ENCODE measurements at regions not wholly inside any gene's neighbourhood (a gene's known extent, or its start where the extent isn't known, plus 50 kb on each side); places are given as distances from the start of the nearest gene placed in this dataset.

GRCh38 chr4:121535351-121535750 lies 154.5 kb upstream of the QRFPR start:
- Histone ChIP-seq H3K9me3 (ENCODE audit: control insufficient read depth in 5 of 5, low read length in 5 of 5) (no peaks in the 10 kb centered on the region), H3K4me1 (ENCODE audit: control insufficient read depth in 5 of 5, insufficient read depth in 5 of 5, low read length in 5 of 5) (no peaks in the 10 kb centered on the region), H3K36me3 (ENCODE audit: control insufficient read depth in 5 of 5, insufficient read depth in 5 of 5, low read length in 5 of 5) (no peaks in the 10 kb centered on the region), H3K27me3 (ENCODE audit: control insufficient read depth in 5 of 5, insufficient read depth in 4 of 5, low read length in 5 of 5) (no peaks in the 10 kb centered on the region), H3K4me3 (ENCODE audit: low read depth in 1 of 5, low read length in 5 of 5) (no peak overlapping the region), H3K9ac (ENCODE audit: low read length in 5 of 5) (no peak overlapping the region), H3K27ac (ENCODE audit: low read depth, low read length) (no peak overlapping the region)

DNA sequence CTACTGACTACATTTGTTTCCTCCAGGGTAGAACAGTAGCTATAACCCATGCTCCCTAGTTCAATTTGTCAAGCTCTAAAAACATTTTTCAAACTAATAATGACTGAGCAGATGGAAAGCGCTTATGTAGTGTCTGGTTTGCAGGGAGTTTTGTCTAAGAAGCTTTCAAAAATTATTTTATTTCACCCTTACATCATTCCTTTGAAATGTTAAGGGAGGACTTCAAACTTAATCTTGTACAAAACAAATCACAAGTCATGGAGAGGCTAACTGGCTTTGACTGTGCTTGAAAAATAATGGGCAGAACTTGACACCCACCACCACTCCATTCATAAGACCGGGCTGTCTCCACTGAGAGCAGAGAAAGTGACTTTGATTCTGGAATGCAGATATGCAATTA lies 153.4 kb upstream of the QRFPR start:
- no peak overlapping the region for H3K4me3 ChIP-seq (ENCODE audit: low read depth in 1 of 5, low read length in 5 of 5)
- H3K27ac ChIP-seq (ENCODE audit: low read depth, low read length): no peak overlapping the region
- no peaks in the 10 kb centered on the region for H3K36me3 ChIP-seq (ENCODE audit: control insufficient read depth in 5 of 5, insufficient read depth in 5 of 5, low read length in 5 of 5)
- no peaks in the 10 kb centered on the region for H3K27me3 ChIP-seq (ENCODE audit: control insufficient read depth in 5 of 5, insufficient read depth in 4 of 5, low read length in 5 of 5)
- no peak overlapping the region for H3K9ac ChIP-seq (ENCODE audit: low read length in 5 of 5)
- H3K4me1 ChIP-seq (ENCODE audit: control insufficient read depth in 5 of 5, insufficient read depth in 5 of 5, low read length in 5 of 5): no peaks in the 10 kb centered on the region
- no peaks in the 10 kb centered on the region for H3K9me3 ChIP-seq (ENCODE audit: control insufficient read depth in 5 of 5, low read length in 5 of 5)

GRCh38 chr4:121526509-121526908 lies 145.7 kb upstream of the QRFPR start:
- Histone ChIP-seq H3K27me3 (ENCODE audit: control insufficient read depth in 5 of 5, insufficient read depth in 4 of 5, low read length in 5 of 5) (no peaks in the 10 kb centered on the region), H3K4me1 (ENCODE audit: control insufficient read depth in 5 of 5, insufficient read depth in 5 of 5, low read length in 5 of 5) (no peaks in the 10 kb centered on the region), H3K9ac (ENCODE audit: low read length in 5 of 5) (no peak overlapping the region), H3K9me3 (ENCODE audit: control insufficient read depth in 5 of 5, low read length in 5 of 5) (no peaks in the 10 kb centered on the region), H3K27ac (ENCODE audit: low read depth, low read length) (no peak overlapping the region), H3K36me3 (ENCODE audit: control insufficient read depth in 5 of 5, insufficient read depth in 5 of 5, low read length in 5 of 5) (no peaks in the 10 kb centered on the region), H3K4me3 (ENCODE audit: low read depth in 1 of 5, low read length in 5 of 5) (no peak overlapping the region)

- no peaks in the 10 kb centered on the region for H3K4me1 ChIP-seq (ENCODE audit: control insufficient read depth in 5 of 5, insufficient read depth in 5 of 5, low read length in 5 of 5)
- H3K27ac ChIP-seq (ENCODE audit: low read depth, low read length): no peak overlapping the region
- no peak overlapping the region for H3K4me3 ChIP-seq (ENCODE audit: low read depth in 1 of 5, low read length in 5 of 5)
- H3K36me3 ChIP-seq (ENCODE audit: control insufficient read depth in 5 of 5, insufficient read depth in 5 of 5, low read length in 5 of 5): no peaks in the 10 kb centered on the region
- no peaks in the 10 kb centered on the region for H3K27me3 ChIP-seq (ENCODE audit: control insufficient read depth in 5 of 5, insufficient read depth in 4 of 5, low read length in 5 of 5)
- H3K9me3 ChIP-seq (ENCODE audit: control insufficient read depth in 5 of 5, low read length in 5 of 5): no peaks in the 10 kb centered on the region
- no peak overlapping the region for H3K9ac ChIP-seq (ENCODE audit: low read length in 5 of 5)
Observed at GRCh38 chr4:121519236-121519838, 138.5 kb upstream of the QRFPR start.

DNA sequence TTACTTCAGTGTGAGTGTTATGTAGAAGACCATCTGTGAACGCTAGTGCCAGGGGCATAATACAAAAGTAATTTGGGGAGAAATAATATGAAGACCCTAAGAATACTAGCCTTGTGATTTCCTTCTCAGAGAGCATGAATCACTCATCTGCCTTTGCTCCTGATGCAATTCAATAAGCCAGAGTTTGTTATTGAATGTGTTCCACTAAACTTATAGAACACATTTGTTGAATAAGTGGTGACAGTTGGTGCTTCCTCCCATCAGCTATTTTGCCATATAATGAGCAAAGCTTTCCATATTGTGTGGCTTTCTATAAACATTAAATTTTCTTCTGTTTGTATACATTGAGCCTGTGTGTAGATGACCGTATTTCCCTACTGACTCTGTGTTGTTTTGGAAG lies 136.4 kb upstream of the QRFPR start:
- no peaks in the 10 kb centered on the region for H3K4me1 ChIP-seq (ENCODE audit: control insufficient read depth in 5 of 5, insufficient read depth in 5 of 5, low read length in 5 of 5)
- no peaks in the 10 kb centered on the region for H3K36me3 ChIP-seq (ENCODE audit: control insufficient read depth in 5 of 5, insufficient read depth in 5 of 5, low read length in 5 of 5)
- no peaks in the 10 kb centered on the region for H3K9me3 ChIP-seq (ENCODE audit: control insufficient read depth in 5 of 5, low read length in 5 of 5)
- no peaks in the 10 kb centered on the region for H3K27me3 ChIP-seq (ENCODE audit: control insufficient read depth in 5 of 5, insufficient read depth in 4 of 5, low read length in 5 of 5)
- H3K9ac ChIP-seq (ENCODE audit: low read length in 5 of 5): no peak overlapping the region
- no peak overlapping the region for H3K27ac ChIP-seq (ENCODE audit: low read depth, low read length)
- H3K4me3 ChIP-seq (ENCODE audit: low read depth in 1 of 5, low read length in 5 of 5): no peak overlapping the region

DNA sequence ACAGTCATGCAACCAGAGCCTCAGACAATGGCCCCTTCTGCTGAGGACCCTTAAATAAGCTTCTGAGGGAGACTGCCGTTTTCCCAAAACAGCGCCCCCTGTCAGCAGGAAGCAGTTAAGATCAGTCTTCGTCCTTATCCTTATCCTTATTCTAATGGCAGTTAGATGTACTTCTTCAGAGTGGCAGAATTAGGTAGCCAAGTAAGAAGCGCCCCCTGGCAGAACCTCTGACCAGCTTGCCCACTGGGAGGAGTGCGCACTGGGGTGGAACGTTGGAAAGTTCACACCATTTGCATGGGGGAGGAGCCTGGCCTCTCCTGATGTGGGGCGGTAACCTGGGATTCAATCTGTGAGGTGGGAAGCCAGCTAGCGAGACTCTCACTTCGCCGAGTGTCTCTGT lies 133.6 kb upstream of the QRFPR start:
- Histone ChIP-seq H3K4me3 (ENCODE audit: low read depth in 1 of 5, low read length in 5 of 5) (no peak overlapping the region), H3K27me3 (ENCODE audit: control insufficient read depth in 5 of 5, insufficient read depth in 4 of 5, low read length in 5 of 5) (peaks cover 0 to 4% (median 0%) of the 10 kb centered on the region in 5 donors), H3K36me3 (ENCODE audit: control insufficient read depth in 5 of 5, insufficient read depth in 5 of 5, low read length in 5 of 5) (no peaks in the 10 kb centered on the region), H3K9ac (ENCODE audit: low read length in 5 of 5) (no peak overlapping the region), H3K9me3 (ENCODE audit: control insufficient read depth in 5 of 5, low read length in 5 of 5) (no peaks in the 10 kb centered on the region), H3K4me1 (ENCODE audit: control insufficient read depth in 5 of 5, insufficient read depth in 5 of 5, low read length in 5 of 5) (no peaks in the 10 kb centered on the region), H3K27ac (ENCODE audit: low read depth, low read length) (no peak overlapping the region)

- no peak overlapping the region for H3K4me3 ChIP-seq (ENCODE audit: low read depth in 1 of 5, low read length in 5 of 5)
- no peak overlapping the region for H3K27ac ChIP-seq (ENCODE audit: low read depth, low read length)
- no peaks in the 10 kb centered on the region for H3K36me3 ChIP-seq (ENCODE audit: control insufficient read depth in 5 of 5, insufficient read depth in 5 of 5, low read length in 5 of 5)
- H3K9me3 ChIP-seq (ENCODE audit: control insufficient read depth in 5 of 5, low read length in 5 of 5): no peaks in the 10 kb centered on the region
- peaks cover 0 to 4% (median 0%) of the 10 kb centered on the region in 5 donors for H3K27me3 ChIP-seq (ENCODE audit: control insufficient read depth in 5 of 5, insufficient read depth in 4 of 5, low read length in 5 of 5)
- no peaks in the 10 kb centered on the region for H3K4me1 ChIP-seq (ENCODE audit: control insufficient read depth in 5 of 5, insufficient read depth in 5 of 5, low read length in 5 of 5)
- no peak overlapping the region for H3K9ac ChIP-seq (ENCODE audit: low read length in 5 of 5)
Observed at GRCh38 chr4:121510341-121510874, 129.6 kb upstream of the QRFPR start.

DNA sequence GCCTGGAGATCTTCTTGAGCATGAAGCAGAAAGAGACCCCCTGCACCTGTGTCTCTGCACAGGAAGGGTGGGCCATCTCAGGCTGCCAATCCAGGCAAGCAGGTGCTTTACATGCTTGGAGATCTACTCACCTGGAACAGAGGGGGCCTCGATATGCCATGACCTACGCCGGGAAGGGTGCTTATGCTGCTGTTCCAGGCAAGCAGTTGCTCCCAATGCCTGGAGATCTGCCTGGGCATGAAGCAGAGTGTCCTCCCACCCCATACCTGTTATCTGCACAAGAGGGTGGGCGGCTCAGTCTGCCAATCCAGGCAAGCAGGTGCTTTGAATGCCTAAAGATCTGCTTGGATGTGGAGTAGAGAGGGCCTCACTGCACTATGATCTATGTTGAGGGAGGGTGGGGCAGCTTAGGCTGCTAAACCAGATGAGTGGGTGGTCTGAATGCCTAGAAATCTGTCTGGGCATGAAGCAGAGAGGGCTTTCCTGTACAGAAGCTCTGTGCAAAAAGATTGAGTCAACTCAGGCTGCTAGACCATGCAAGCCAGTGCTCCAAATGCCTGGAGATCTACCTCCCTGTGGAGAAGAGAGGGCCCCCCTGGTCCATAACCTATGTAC lies 104.5 kb upstream of the QRFPR start:
- Histone ChIP-seq H3K9ac (ENCODE audit: low read length in 5 of 5) (no peak overlapping the region), H3K4me3 (ENCODE audit: low read depth in 1 of 5, low read length in 5 of 5) (no peak overlapping the region), H3K27me3 (ENCODE audit: control insufficient read depth in 5 of 5, insufficient read depth in 4 of 5, low read length in 5 of 5) (no peaks in the 10 kb centered on the region), H3K9me3 (ENCODE audit: control insufficient read depth in 5 of 5, low read length in 5 of 5) (no peaks in the 10 kb centered on the region), H3K4me1 (ENCODE audit: control insufficient read depth in 5 of 5, insufficient read depth in 5 of 5, low read length in 5 of 5) (no peaks in the 10 kb centered on the region), H3K36me3 (ENCODE audit: control insufficient read depth in 5 of 5, insufficient read depth in 5 of 5, low read length in 5 of 5) (no peaks in the 10 kb centered on the region), H3K27ac (ENCODE audit: low read depth, low read length) (no peak overlapping the region)

GRCh38 chr4:121484633-121485032 lies 103.8 kb upstream of the QRFPR start:
- H3K4me1 ChIP-seq (ENCODE audit: control insufficient read depth in 5 of 5, insufficient read depth in 5 of 5, low read length in 5 of 5): no peaks in the 10 kb centered on the region
- H3K4me3 ChIP-seq (ENCODE audit: low read depth in 1 of 5, low read length in 5 of 5): no peak overlapping the region
- H3K27me3 ChIP-seq (ENCODE audit: control insufficient read depth in 5 of 5, insufficient read depth in 4 of 5, low read length in 5 of 5): no peaks in the 10 kb centered on the region
- no peaks in the 10 kb centered on the region for H3K9me3 ChIP-seq (ENCODE audit: control insufficient read depth in 5 of 5, low read length in 5 of 5)
- H3K9ac ChIP-seq (ENCODE audit: low read length in 5 of 5): no peak overlapping the region
- H3K36me3 ChIP-seq (ENCODE audit: control insufficient read depth in 5 of 5, insufficient read depth in 5 of 5, low read length in 5 of 5): no peaks in the 10 kb centered on the region
- H3K27ac ChIP-seq (ENCODE audit: low read depth, low read length): no peak overlapping the region

DNA sequence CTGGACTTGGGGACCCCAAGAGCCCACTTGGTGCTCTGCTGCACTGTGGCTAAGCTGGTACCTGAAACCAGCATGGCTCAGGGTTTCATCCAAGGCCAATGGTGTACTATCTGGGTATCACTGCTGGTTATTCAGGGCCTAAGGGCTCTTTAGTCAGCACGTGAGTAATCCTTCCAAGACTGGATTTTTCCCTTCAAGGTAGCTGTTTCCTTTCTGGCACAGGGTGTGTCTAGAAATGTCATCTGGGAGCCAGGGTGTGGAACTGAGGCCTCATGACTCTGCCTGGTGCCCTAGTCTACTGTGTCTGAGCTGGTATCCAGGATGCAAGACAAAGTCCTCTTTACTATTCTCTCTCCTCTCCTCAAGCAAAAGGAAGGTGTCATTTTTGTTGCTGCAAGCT lies 99.0 kb upstream of the QRFPR start:
- Histone ChIP-seq H3K9me3 (ENCODE audit: control insufficient read depth in 5 of 5, low read length in 5 of 5) (no peaks in the 10 kb centered on the region), H3K4me3 (ENCODE audit: low read depth in 1 of 5, low read length in 5 of 5) (no peak overlapping the region), H3K36me3 (ENCODE audit: control insufficient read depth in 5 of 5, insufficient read depth in 5 of 5, low read length in 5 of 5) (no peaks in the 10 kb centered on the region), H3K9ac (ENCODE audit: low read length in 5 of 5) (no peak overlapping the region), H3K4me1 (ENCODE audit: control insufficient read depth in 5 of 5, insufficient read depth in 5 of 5, low read length in 5 of 5) (no peaks in the 10 kb centered on the region), H3K27me3 (ENCODE audit: control insufficient read depth in 5 of 5, insufficient read depth in 4 of 5, low read length in 5 of 5) (no peaks in the 10 kb centered on the region), H3K27ac (ENCODE audit: low read depth, low read length) (no peak overlapping the region)

Measured in subcutaneous abdominal adipose tissue (tissue), 5 donors.